HG03558 (cell line): ENCODE measurements at regions not wholly inside any gene's neighbourhood (a gene's known extent, or its start where the extent isn't known, plus 50 kb on each side); places are given as distances from the start of the nearest gene placed in this dataset.
"Not testable (repeated sequence)": the region's sequence is repeated elsewhere in the genome, so short reads cannot be mapped to it uniquely, and the experiment has no call there.

Experiments
- ATAC-seq: cut with Tn5 transposase; IDR thresholded peaks from one replicate; pipeline ENCODE4 v1.9.1; 2021; ENCODE audit warnings: moderate number of reproducible peaks; ENCODE audit not compliant: unreplicated experiment; ENCODE audit errors: extremely low read depth

- ATAC-seq = no peak
These were observed 53.5 kb downstream of the XCL2 start for GRCh38 chr1:168490306-168490705.

- no peak for ATAC-seq
These were observed 55.7 kb downstream of the XCL2 start for GRCh38 chr1:168488138-168488537.

GRCh38 chr1:168486820-168487219, 57.0 kb downstream of the XCL2 start:
- not testable (repeated sequence) for ATAC-seq

GRCh38 chr1:168485048-168485447, 58.7 kb downstream of the XCL2 start:
- ATAC-seq = no peak

GRCh38 chr1:168484083-168484482, 59.7 kb downstream of the XCL2 start:
- ATAC-seq = no peak

- no peak for ATAC-seq
These were observed 60.3 kb downstream of the XCL2 start for GRCh38 chr1:168483539-168483938.

- ATAC-seq = no peak
These were observed 61.7 kb downstream of the XCL2 start for GRCh38 chr1:168482106-168482505.

GRCh38 chr1:168481586-168481985, 62.2 kb downstream of the XCL2 start:
- no peak for ATAC-seq

GRCh38 chr1:168480997-168481396, 62.8 kb downstream of the XCL2 start:
- ATAC-seq = no peak

- no peak for ATAC-seq
These were observed 66.0 kb downstream of the XCL2 start for GRCh38 chr1:168477792-168478191.

- no peak for ATAC-seq
These were observed 67.0 kb downstream of the XCL2 start for GRCh38 chr1:168476588-168477385.

- no peak for ATAC-seq
These were observed 69.5 kb downstream of the XCL2 start for GRCh38 chr1:168474322-168474721.

- ATAC-seq = no peak
These were observed 70.7 kb downstream of the XCL2 start for GRCh38 chr1:168473126-168473525.

- no peak for ATAC-seq
These were observed 71.6 kb downstream of the XCL2 start for GRCh38 chr1:168472223-168472622.

- ATAC-seq = no peak
These were observed 72.8 kb downstream of the XCL2 start for GRCh38 chr1:168470901-168471431.

GRCh38 chr1:168469690-168470089, 74.1 kb downstream of the XCL2 start:
- no peak for ATAC-seq

- ATAC-seq = no peak
These were observed 75.0 kb downstream of the XCL2 start for GRCh38 chr1:168468822-168469221.

- ATAC-seq = no peak
These were observed 75.6 kb downstream of the XCL2 start for GRCh38 chr1:168468042-168468809.

GRCh38 chr1:168467452-168467851, 76.3 kb downstream of the XCL2 start:
- ATAC-seq = no peak

- ATAC-seq = no peak
These were observed 77.1 kb downstream of the XCL2 start for GRCh38 chr1:168466714-168467131.

GRCh38 chr1:168466092-168466713, 77.6 kb downstream of the XCL2 start:
- ATAC-seq = no peak
